Mesothelial cell of epicardium (in vitro differentiated cells): ENCODE measurements at regions not wholly inside any gene's neighbourhood (a gene's known extent, or its start where the extent isn't known, plus 50 kb on each side); places are given as distances from the start of the nearest gene placed in this dataset.

Source experiments
- DNase-seq, 2 experiments: peaks; one replicate each; pipeline ENCODE4 v3.0.0; 2021; ENCODE audit warnings: low spot score in 2 of 2; ENCODE audit not compliant: unreplicated experiment in 2 of 2
- H3K27ac Mint-ChIP-seq: 2 replicates; pipeline ENCODE4 v1.8.0; 2021; ENCODE audit warnings: mixed read lengths
- H3K27me3 Mint-ChIP-seq: 2 replicates; pipeline ENCODE4 v1.8.0; 2021; ENCODE audit warnings: low read depth, mixed read lengths
- H3K36me3 Mint-ChIP-seq: 2 replicates; pipeline ENCODE4 v1.8.0; 2021; ENCODE audit warnings: mixed read lengths
- H3K4me1 Mint-ChIP-seq: 2 replicates; pipeline ENCODE4 v1.8.0; 2021; ENCODE audit warnings: mixed read lengths
- H3K4me3 Mint-ChIP-seq: 2 replicates; pipeline ENCODE4 v1.8.0; 2021; ENCODE audit warnings: mild to moderate bottlenecking, moderate library complexity, mixed read lengths
- H3K9me3 Mint-ChIP-seq: 2 replicates; pipeline ENCODE4 v1.8.0; 2021; ENCODE audit warnings: mixed read lengths
- TF ChIP-seq, protein P1 (sequence below): fragments of 200-600 bp; sonication (generic); IDR thresholded peaks from one replicate; pipeline ENCODE4 v1.5.0; 2021; ENCODE audit warnings: antibody characterized with exemption; ENCODE audit not compliant: unreplicated experiment

DNA sequence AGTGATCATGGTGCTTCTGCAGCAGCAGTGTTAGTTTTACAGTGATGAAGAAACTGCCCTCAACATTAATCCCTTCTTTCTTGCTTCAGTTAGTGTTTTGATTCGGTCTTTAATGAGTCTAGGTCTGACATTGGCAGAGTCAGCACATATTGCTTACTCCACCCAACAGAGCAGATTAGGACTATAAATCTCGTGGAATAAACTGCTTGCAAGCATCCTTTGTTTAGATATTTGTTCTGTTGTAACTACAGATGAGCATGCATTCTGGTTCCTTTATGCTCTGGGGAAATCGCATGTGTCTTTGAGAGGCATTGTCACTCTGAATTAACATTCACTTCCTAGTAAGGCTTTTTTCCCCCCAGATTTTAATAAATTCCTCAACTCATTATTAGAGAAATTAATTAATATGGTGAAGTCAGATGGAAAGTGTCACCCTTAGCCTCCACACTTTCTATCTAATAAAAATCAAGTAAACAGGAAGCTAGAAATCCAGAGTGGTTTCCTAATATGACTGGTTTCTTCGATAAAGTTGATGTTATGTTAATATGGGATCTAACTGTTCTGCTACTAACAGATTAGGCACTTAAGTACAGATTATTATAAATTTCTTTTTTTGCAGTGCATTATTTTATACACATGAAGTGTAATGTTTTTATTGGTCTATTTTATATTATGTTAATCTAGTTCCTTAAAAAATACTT lies 86.2 kb upstream of the SSTR1 start:
- Mint-ChIP-seq H3K27ac (no peak overlapping the region), H3K4me3 (no peak overlapping the region), H3K9me3 (peaks cover 4% of the 10 kb centered on the region), H3K36me3 (no peaks in the 10 kb centered on the region), H3K27me3 (no peaks in the 10 kb centered on the region), H3K4me1 (peaks cover 4% of the 10 kb centered on the region)
- TF ChIP-seq, protein P1, sequence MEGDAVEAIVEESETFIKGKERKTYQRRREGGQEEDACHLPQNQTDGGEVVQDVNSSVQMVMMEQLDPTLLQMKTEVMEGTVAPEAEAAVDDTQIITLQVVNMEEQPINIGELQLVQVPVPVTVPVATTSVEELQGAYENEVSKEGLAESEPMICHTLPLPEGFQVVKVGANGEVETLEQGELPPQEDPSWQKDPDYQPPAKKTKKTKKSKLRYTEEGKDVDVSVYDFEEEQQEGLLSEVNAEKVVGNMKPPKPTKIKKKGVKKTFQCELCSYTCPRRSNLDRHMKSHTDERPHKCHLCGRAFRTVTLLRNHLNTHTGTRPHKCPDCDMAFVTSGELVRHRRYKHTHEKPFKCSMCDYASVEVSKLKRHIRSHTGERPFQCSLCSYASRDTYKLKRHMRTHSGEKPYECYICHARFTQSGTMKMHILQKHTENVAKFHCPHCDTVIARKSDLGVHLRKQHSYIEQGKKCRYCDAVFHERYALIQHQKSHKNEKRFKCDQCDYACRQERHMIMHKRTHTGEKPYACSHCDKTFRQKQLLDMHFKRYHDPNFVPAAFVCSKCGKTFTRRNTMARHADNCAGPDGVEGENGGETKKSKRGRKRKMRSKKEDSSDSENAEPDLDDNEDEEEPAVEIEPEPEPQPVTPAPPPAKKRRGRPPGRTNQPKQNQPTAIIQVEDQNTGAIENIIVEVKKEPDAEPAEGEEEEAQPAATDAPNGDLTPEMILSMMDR: no peak
- DNase-seq: no peak

DNA sequence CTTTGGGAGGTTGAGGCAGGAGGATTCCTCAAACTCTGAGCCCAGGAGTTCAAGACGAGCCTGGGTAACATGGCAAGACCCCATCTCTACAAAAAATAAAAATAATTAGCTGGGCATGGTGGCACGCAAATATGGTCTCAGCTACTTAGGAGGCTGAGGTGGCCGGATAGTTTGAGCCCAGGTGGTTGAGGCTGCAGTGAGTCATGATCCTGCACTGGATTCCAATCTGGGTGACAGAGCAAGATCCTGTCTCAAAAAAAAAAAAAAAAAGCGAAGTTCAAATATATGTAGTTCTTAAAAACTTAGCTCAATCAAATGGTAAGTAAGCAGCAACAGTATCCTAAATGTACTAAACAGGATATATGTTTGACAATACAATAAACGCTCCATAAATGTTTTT lies 85.5 kb upstream of the SSTR1 start:
- DNase-seq: no peak
- no peaks in the 10 kb centered on the region for H3K27me3 Mint-ChIP-seq
- no peak overlapping the region for H3K27ac Mint-ChIP-seq
- no peaks in the 10 kb centered on the region for H3K36me3 Mint-ChIP-seq
- TF ChIP-seq, protein P1: no peak
- H3K9me3 Mint-ChIP-seq: peaks cover 4% of the 10 kb centered on the region
- H3K4me1 Mint-ChIP-seq: peaks cover 4% of the 10 kb centered on the region
- H3K4me3 Mint-ChIP-seq: no peak overlapping the region

DNA sequence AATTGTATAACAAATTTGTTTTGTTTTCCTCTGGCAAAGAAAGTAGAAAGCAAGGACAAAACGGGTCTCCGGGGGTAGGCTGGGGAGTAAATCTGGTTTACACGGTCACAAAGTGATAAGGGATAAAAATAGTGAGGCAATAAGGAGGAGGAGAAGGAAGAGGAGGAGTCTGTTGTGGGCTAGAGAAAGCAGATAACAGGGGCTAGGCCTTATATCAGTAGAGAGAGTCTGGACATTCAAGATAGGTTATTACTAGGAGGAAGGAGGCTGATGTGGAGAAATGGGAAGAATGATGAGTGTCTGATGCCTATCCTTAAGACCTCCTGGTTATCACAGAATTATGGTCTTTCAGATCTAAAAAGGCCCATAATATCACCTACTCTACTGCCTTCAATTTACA lies 83.2 kb upstream of the SSTR1 start:
- H3K27me3 Mint-ChIP-seq: no peaks in the 10 kb centered on the region
- TF ChIP-seq, protein P1: no peak
- no peak overlapping the region for H3K4me3 Mint-ChIP-seq
- H3K36me3 Mint-ChIP-seq: no peaks in the 10 kb centered on the region
- no peak for DNase-seq
- peaks cover 4% of the 10 kb centered on the region for H3K4me1 Mint-ChIP-seq
- H3K9me3 Mint-ChIP-seq: no peaks in the 10 kb centered on the region
- no peak overlapping the region for H3K27ac Mint-ChIP-seq

DNA sequence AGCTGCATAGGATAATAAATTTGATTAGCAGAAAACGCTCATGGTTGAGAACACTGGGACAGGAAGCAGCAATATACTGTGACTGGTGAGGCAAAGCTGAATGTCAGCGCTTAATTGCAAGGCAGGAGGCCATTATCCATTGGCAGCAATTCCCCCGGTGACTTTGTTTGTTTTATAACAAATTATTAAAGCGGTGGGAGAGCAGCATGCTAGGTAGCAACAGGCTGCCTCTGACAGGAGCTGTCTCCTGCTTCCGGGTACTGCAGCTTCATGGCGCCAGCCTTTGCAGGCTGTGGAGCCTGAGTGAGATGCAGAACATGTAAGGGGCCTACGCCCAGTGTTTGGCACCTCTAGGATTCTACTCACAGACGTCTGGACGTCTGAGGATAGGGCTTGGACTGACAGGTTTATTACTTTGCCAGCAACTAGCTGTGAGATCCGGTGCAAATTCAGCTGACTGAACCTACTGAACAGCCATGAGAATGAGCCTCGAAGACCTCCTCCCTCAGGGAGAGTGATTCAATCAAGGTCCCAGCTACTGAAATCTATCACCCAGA lies 82.1 kb upstream of the SSTR1 start:
- H3K4me3 Mint-ChIP-seq: no peak overlapping the region
- no peak for DNase-seq
- TF ChIP-seq, protein P1: no peak
- H3K27me3 Mint-ChIP-seq: no peaks in the 10 kb centered on the region
- no peak overlapping the region for H3K27ac Mint-ChIP-seq
- H3K36me3 Mint-ChIP-seq: no peaks in the 10 kb centered on the region
- peaks cover 4% of the 10 kb centered on the region for H3K4me1 Mint-ChIP-seq
- no peaks in the 10 kb centered on the region for H3K9me3 Mint-ChIP-seq

DNA sequence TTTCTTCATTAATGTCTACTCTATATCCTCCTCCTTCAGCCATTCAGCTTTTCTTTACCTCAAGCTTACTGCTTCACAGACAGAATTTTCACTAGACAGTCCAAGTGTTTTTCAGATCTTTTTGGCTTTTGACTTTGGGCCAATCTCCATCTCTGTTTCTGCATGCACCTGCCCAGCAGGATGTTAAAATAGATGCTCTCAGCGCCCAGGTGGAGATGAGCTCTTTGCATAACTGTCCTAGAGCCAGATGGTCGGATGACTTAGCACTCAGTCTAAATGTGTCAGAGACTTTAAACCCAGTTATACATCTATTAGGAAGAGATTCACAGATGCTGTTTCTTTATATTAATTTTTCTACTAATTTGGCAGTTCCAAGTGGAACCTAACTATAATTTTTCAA lies 80.3 kb upstream of the SSTR1 start:
- no peak overlapping the region for H3K27ac Mint-ChIP-seq
- H3K36me3 Mint-ChIP-seq: no peaks in the 10 kb centered on the region
- DNase-seq: no peak

More for the DNA sequence above, 80.3 kb upstream of the SSTR1 start:
- TF ChIP-seq, protein P1: no peak
- Mint-ChIP-seq H3K4me1 (peaks cover 4% of the 10 kb centered on the region), H3K4me3 (no peak overlapping the region), H3K9me3 (peaks cover 12% of the 10 kb centered on the region), H3K27me3 (no peaks in the 10 kb centered on the region)
